GM21447 (cell line): ENCODE measurements at regions not wholly inside any gene's neighbourhood (a gene's known extent, or its start where the extent isn't known, plus 50 kb on each side); places are given as distances from the start of the nearest gene placed in this dataset.

Experiments used
- ATAC-seq: cut with Tn5 transposase; IDR thresholded peaks from one replicate; pipeline ENCODE4 v1.9.1; 2021; ENCODE audit not compliant: unreplicated experiment

DNA sequence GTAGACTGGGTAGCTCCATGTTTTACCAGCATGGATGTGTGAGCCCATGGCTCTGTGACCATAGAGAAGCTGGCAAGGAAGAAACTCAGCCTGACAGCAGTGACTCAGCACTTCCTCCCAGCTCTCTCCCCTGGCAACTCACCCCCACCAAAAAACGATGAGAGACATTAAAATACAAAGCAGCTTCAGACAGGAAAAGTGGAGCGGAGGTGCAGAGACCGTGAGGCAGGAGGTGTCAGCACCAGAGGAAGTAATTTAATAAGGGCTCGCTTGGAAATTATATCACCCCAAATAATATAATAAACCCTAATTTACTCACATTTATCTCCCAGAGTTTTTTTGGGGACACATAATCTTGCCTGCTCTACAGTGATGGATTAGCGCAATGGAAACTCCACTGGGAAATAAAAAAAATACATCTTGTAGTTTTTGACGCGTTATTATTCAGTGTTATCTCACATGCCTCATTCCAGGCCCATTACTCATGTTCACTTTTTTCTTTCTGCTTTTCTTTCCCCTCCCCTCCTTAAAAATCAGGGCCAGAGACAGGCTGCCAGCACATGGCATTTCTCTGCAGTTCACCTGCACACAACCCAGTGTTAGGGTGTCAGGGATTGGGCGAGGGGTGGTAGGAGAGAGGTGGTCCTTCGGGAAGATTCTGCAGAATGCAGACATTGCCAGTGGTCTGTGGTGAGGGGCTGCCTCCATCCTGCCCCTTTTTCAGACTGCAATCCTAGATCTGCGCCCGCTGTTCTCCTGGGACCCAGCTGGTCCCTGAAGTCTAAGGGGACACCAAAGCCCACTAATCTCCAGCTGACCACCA lies 170.8 kb downstream of the BUD13 start:
- no peak for ATAC-seq

DNA sequence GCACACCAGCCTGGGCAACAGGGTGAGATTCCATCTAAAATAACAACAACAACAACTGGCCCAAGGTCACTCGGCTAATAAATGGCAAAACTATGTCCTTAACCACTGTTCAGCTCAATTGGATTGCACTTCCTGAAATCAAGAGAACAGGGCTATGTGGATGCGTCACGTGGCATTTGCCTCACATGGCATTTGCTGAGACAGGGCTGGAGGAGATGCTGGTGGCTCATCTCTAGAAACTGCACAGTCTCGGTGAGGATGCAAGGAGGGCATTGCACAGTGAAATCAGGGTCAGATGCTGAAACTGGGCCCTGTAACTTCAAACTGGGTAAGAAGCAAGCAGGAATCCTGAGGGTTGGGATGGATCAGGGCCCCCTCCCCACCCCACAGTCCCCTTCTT lies 171.9 kb downstream of the BUD13 start:
- ATAC-seq: no peak

DNA sequence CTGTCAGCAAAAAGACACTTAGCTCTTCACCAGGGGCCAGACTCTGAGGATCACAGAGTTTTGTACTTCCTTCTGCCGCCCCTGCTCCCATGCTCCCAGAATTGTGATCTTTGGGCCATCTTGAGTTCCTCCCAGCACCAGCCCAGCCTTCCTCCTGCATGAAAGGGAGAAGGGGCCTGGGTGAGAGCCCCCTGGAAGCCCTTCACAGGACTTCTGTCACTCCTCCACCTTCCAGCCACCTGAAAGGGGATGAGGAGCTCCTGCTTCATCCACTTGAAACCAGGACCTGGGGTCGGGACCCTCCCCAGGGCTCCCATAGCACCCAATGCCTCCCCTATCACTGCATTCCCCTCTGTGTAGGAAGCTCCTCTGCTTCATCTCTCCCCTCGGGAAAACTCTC lies 174.2 kb downstream of the BUD13 start:
- no peak for ATAC-seq

DNA sequence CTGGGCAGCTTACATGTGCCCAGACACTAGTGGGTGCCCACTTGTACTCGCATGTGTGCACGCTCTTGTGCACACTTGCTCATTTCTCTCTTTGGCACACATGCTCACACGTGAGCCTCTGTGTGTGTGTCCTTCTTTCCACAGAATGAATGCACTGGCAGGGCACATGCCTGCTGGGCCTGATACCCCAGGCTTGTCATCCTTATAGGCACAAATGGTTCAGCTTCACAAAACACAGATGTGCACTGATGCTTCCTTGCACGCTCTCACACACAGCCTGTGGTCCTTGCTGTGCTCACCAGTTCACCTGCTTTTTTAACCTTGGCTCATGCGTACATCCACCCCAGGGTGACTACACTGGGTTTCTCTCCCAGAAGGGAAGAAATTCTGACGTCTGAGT lies 174.8 kb downstream of the BUD13 start:
- no peak for ATAC-seq

DNA sequence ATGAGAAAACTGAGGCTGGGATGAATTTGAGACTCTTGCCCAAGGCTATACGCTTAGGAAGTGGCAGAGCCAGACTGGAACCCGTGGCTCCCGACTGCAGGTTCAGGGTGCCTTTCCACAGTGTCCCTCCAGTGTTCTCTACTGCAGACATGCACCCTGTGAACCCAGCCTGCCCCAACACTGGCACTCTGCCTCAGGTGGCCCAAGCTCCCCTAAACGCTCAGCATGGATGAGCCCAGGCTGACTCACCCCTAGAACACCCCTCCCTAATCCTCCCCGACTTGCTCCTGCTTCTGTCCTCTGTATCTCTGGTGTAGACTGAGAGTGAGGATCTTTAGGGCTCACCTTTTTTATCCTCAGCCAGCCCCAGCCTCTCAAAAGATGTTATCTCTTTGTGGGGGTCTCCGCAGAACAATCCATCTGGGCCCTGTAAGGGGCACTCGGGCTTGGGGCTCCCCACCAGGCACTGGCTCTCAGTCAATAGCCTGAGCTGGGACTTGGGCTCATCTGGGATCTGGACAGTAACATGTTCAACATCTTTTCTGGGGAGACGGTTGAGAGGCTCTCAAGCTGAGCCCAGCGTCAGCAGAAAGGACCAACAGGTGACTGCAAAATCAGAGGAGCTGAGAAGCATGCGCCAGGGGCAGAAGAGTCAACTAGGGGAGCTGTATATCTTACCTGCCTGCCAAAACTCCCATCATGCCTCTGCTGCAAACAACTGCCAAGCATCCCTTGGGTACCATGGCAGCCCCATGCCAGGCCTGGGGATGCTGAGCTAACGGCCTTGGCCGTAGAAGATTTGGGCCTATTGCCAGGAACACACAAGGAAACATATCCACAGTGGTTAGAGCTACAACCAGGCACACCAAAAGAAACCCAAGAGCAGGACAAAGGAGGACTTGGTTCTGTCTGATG lies 176.2 kb downstream of the BUD13 start:
- no peak for ATAC-seq

DNA sequence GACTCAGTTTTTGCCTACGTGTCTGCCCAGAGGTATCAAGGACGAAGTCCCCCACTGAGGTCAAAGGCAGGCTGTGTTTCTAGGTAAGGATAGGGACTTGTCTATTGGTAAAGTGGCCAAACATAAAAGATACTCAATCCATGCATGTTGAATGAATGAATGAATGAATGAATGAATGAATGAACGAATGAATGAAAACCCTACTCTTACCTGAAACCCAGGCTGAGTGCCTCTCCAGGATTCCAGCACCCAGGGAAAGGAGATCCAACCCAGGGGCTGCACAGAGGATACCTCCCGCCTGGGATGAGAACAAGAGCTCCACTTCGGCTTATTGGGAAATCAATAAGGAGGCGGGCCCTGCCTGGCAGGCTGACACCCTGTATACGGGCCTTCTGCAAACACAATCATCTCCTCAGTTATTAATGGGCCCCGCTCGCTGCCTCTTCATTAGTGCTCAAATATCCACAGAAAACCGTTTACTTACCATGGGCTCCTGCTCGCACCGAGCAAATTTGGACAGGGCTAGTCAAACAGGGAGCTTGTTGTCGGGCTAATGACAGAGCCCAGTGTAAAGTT lies 177.4 kb downstream of the BUD13 start:
- ATAC-seq: no peak

DNA sequence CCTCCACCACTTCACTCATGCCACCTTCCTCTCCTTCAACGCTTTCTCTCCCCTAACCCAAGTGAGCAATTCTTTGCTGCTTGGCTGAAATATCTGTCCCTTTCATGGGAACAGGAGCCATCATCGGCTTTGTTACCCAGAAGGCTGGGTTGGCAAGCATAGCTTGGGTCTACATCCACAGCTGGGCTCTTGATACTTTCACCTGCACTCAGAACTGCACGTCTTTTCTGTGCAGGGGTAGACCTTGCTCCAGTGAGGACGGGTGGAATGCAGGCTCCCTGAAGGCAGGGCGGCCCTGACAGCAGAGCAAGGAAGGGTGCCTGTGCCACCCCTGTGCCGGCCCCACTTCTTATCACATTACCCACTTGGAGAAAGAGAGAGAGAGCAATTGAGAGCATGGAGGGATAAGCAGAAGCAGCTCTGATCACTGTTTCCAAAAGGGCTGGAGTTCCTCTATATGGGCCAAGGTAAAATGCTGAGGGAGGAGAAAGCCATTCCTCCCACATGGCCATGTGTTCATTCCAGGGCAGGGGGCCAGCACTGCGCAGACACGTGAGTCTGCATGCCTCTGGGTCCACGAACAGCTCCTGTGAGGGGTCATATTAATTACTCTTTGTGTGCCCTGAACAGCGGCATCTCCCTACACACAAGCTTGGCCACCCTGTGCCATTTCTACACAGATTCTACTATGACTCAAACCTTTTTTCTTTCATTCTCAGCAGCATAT lies 181.8 kb downstream of the BUD13 start:
- no peak for ATAC-seq

DNA sequence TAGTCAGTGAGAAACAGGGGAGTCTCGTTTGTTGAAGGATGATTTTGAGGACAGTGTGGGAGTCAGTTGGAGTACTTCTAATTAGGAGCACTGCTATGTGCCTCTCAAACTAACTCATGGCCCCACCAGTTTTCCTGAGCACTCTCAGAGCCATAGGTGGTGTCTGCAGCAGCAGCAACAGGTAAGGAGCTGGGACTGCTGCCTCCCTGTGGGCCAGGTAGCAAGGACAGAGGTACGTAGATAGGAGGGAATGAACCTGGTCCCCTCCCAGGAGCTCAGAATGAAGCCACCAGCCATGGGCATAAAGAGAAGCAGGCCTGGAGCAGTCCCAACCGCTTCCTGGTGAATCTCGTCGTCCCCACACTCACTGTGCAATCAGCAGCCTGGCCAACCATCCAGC lies 183.4 kb downstream of the BUD13 start:
- no peak for ATAC-seq

DNA sequence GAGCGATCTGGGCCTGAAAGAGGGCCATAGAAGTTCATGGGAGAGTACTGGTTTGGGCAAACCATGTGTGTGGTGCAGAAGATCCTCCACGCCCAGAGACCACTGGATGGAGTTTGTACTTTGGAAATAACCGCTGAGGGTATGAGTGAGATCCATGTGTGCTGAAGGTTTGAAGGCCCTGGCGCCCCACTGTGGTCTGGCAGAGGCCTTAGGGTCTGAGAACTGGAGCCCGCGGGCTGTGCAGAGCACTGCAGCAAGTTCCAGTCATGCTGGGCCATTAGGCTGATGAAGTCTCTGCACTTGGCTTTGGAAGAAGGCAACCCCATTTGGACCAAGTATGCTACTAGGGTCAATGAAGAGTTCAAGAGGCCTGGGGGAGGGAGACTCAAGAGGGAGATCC lies 186.4 kb downstream of the BUD13 start:
- ATAC-seq: no peak

DNA sequence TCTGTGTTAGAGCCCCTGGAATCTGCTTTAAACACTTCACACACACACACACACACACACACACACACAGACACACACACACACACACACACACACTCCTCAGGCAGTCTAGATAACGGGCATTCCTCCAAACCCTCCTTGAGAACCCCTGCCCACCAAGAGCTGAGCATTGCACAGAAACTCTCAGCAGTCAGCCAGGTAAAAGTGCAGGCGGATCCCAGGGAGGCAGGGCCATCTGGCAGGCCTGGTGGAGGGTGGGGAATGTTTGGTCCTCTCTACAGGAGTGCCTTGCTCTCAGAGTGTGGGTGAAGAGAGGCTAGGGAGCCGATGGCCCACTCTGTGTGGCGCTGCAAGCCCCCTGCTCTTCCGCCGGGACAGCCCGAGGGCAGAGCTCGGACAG lies 190.2 kb downstream of the BUD13 start:
- ATAC-seq: no peak

DNA sequence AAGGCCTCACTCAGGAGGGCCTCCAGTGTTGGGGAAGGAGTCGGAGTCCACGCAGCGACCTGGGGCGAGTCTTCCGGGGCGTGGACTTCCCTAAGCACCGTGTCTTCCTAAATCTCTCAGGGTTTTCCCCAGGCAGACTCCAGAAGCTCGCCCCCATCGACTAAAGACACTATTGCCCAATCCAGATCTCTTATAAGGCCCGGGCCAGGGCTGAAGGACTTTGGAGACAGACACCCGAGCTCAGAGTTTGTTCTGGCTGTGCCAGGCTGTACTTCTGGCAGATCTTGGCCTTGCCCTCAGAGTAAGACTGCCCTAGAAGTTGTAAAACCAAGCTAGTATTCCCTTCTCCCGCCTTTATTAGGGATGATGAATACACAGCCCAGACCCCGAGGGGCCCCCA lies 191.4 kb downstream of the BUD13 start:
- ATAC-seq: no peak

DNA sequence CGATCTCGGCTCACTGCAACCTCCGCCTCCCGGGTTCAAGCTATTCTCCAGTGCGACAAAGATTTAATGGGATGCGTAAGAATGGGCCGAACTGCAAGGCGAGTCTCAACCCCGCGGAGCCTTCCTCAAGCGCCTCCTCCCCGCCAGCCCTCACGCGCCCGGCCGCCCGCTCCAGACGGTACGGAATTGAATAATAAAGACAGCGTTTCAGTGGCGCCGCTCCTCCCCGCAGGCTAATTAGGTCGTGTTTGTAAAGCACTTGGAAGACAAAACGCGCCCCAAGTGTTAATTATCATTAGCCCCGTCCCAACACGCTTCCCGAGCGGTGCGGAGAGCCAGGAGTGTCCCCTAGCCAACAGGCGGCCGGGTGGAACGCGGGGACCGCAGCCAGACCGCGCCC lies 192.0 kb downstream of the BUD13 start:
- ATAC-seq: no peak

DNA sequence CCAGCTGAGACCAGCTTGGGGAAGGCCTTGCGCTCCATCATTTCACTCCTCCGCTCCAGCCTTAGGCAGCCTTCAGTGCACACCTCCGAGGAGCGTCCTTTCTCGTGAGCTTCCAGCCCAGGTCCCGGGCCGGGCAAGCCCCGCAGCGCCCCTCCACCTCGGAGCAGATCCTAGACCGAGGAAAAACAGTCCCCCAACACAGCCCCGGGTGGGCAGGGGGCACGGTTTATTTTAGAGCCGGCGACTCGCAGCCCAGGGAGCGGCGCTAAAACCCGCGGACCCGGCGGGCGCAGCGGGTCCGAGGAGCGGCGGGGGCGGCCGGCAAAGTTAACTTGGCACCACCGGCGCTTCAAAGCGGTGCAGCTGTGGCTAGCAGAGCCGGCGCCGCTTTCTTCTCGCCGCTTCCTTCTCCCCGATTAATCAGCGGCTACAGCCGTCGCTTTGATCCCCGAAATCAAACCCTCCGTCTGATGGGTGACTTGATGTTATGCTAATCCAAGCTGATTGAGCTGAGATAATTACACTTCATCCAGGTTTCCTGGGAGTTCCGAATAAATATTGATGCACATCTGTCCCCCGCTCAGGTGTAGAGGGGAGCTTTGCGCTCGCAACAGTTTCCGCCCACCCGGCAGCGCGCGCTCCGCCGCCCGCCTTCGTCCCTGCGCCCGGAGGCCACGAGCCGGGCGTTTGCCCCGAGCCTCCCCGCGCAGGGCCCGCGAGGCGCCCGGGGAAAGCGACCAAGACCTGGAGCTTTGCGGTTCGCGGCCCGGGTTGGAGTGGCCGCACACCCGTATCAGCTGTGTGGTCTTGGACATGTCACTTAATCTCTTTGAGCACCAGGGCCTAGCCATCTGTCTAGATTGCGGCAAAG lies 192.7 kb downstream of the BUD13 start:
- no peak for ATAC-seq

DNA sequence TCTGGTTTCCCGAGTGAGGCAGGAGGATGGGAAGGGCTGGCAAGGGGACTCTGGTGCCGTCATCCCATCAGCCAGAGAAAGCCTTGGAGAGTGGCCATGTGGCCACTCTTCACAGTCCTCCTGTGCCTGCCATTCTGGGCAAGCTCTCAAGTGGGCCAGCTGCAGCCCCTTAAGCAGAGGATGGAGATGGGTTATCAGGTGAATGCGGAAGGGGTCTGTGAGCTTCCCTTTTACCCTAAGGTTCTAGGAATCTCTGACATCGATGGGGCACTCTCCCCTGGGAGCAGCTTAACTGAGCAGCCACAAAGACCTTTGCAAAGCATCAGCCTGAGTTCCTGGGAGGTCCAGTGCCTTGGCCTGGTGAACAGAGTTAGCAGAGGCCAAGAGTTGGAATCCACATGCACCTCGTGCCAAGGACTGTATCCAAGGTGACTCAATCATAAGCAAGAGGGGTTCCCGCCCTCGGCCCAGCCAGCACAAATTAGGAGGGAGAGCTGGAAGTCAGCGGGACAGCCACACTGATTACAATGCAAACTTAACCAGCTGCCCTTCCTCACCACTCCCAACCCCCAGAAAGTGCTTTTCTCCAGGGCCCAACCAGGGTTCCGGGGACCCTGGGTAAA lies 193.6 kb downstream of the BUD13 start:
- no peak for ATAC-seq

DNA sequence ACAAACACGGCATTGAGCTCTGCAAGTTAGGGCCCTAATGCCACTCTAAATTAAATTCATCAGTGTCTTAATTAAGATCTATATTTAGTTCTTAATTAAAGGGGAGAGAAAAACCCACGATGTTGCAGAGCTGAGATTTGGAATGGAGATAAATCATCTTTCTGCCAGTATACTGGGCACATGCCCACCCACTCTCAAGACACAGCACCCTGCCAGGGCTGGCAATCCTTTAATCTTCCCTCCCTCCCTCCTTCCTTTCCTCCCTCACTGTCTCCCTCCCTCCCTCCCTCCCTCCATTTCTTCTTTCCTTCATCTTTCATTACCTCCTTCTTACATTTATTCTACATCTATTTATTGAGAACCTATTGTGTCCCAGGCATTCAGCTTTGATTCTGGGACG lies 194.8 kb downstream of the BUD13 start:
- ATAC-seq: no peak

DNA sequence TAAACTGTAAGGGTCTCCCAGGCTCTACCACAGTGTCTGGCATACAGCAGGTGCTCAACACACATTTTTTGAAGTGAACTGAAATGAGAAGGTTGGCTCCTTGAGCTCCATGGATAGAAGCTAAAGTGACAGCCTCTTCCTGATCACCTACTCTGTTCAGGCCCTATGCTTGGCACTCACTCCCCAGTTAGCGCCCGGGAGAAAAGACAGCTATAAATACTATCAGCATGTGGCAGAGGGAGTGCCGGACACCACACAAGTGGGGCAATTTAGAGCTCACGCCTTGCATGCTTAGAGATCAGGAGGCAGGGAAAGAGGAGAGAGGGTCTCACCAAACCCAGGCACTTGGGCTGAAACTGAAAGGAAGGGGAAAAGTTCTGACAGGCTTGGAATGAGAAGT lies 195.5 kb downstream of the BUD13 start:
- no peak for ATAC-seq

DNA sequence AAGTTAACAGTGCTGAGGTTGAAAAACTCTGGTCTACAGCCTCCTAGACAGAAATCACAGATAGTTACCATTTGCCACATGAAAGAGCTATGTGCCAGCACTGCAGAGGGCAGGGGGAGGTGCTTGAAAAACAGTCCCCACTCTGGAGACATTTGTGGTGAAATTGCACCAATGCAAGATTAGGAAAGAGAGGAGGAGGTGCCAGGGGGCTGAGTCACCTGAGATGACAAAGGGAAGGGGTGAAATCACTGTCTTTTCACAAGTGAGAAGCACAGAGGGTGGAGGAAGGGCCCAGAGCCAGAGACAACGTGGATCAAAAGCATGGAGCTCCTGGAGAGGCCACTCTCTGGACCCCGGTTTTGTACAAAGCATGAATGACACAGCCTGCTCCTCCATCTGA lies 196.3 kb downstream of the BUD13 start:
- no peak for ATAC-seq

DNA sequence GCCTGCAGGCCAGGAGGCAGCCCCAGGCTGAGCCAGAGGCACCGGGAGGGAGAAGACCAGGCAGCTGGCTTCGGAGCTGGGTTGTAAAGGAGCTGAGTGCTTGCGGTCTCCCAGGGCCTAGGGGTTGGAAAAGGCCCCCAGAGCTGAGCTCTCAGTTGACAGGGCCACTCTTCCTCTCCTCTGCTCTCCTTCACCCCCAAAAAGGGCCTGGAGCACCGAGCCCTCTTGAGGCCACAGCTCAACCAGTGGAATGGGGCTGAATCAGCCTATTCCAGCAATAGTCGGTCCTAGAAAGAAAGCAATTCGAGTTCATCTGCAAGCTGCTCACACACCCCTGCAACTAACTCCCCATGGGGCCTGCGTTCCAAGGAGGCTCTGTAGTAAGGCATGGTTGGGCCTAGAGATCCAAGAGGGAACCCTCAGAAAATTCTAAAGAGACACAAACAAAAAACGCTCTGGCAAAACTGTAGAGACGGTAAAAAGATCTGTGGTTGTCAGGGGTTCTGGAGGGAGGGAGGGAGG lies 205.0 kb downstream of the BUD13 start:
- ATAC-seq: no peak

DNA sequence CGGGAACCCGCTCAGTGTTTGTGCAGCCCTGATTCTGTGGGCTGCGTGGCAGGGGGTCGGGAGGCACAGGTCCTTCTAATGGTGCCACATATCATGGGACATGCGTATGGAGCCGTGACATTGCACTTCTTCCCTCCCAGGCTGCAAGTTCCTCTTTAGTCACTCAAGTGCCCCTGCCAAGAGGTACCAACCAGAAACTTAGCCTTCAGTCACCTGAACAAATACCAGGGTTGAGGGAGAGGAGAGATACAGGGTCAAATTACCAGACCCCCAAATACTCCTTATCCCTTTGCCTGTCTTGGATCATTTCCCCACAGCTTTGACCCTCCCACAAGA lies 209.1 kb downstream of the BUD13 start:
- ATAC-seq: no peak
